Kidney epithelial cell (primary cell): ENCODE measurements at regions not wholly inside any gene's neighbourhood (a gene's known extent, or its start where the extent isn't known, plus 50 kb on each side); places are given as distances from the start of the nearest gene placed in this dataset.

Experiments used
- DNase-seq: peaks from one replicate; pipeline ENCODE4 v3.0.0-alpha.2; 2010; ENCODE audit warnings: low read depth
- H3K27me3 ChIP-seq: 2 replicates; pipeline ENCODE4 v1.6.0; 2011; ENCODE audit warnings: low read length; ENCODE audit not compliant: control insufficient read depth, insufficient read depth
- H3K36me3 ChIP-seq: 2 replicates; pipeline ENCODE4 v1.5.1; 2011; ENCODE audit warnings: low read length; ENCODE audit not compliant: control insufficient read depth, insufficient read depth
- H3K4me3 ChIP-seq: 2 replicates; pipeline ENCODE4 v1.5.1; 2011; ENCODE audit warnings: low read depth, mild to moderate bottlenecking, control low read depth, low read length
- CTCF ChIP-seq: IDR thresholded peaks from 2 replicates; pipeline ENCODE4 v1.5.1; 2011; ENCODE audit warnings: mild to moderate bottlenecking, moderate library complexity, low read length, control low read depth, inconsistent platforms; ENCODE audit not compliant: insufficient read depth, poor library complexity, severe bottlenecking

GRCh38 chr7:81510122-81510521 is 259.7 kb downstream of the HGF start:
- Histone ChIP-seq H3K36me3 (no peaks in the 10 kb centered on the region), H3K4me3 (no peak overlapping the region), H3K27me3 (no peaks in the 10 kb centered on the region)
- TF ChIP-seq CTCF, result no peak
- DNase-seq, result no peak

GRCh38 chr7:81507221-81507620 is 262.6 kb downstream of the HGF start:
- Histone ChIP-seq H3K36me3 (no peaks in the 10 kb centered on the region), H3K27me3 (no peaks in the 10 kb centered on the region), H3K4me3 (no peak overlapping the region)
- no peak for DNase-seq
- no peak for TF ChIP-seq CTCF

- no peak for DNase-seq
- Histone ChIP-seq H3K4me3 (no peak overlapping the region), H3K36me3 (no peaks in the 10 kb centered on the region), H3K27me3 (no peaks in the 10 kb centered on the region)
- no peak for TF ChIP-seq CTCF
Measured at GRCh38 chr7:81506609-81507008, 263.2 kb downstream of the HGF start.

- H3K36me3 ChIP-seq, result no peaks in the 10 kb centered on the region
- no peak for TF ChIP-seq CTCF
- no peak for DNase-seq
- no peaks in the 10 kb centered on the region for H3K27me3 ChIP-seq
- no peak overlapping the region for H3K4me3 ChIP-seq
Measured at GRCh38 chr7:81503771-81504170, 266.1 kb downstream of the HGF start.

- H3K36me3 ChIP-seq, result no peaks in the 10 kb centered on the region
- no peak for TF ChIP-seq CTCF
- DNase-seq, result no peak
- H3K27me3 ChIP-seq, result no peaks in the 10 kb centered on the region
- H3K4me3 ChIP-seq, result no peak overlapping the region
Measured at GRCh38 chr7:81503336-81503735, 266.5 kb downstream of the HGF start.

GRCh38 chr7:81501220-81501619 is 268.6 kb downstream of the HGF start:
- Histone ChIP-seq H3K4me3 (no peak overlapping the region), H3K27me3 (no peaks in the 10 kb centered on the region), H3K36me3 (no peaks in the 10 kb centered on the region)
- peak; percentile 5 for TF ChIP-seq CTCF
- no peak for DNase-seq
